ENCODE measurements at regions not wholly inside any gene's neighbourhood (a gene's known extent, or its start where the extent isn't known, plus 50 kb on each side); places are given as distances from the start of the nearest gene placed in this dataset.
"Not testable (repeated sequence)": the region's sequence is repeated elsewhere in the genome, so short reads cannot be mapped to it uniquely, and the experiment has no call there.

- no peak for DNase-seq (ENCODE audit: low spot score, unreplicated experiment)
- peaks cover 4% of the 10 kb centered on the region for H3K4me1 Mint-ChIP-seq (ENCODE audit: low read depth)
- no peak for TF ChIP-seq CTCF (IDR thresholded peaks at IDR 0.05; ENCODE audit: unreplicated experiment)
- no peaks in the 10 kb centered on the region for H3K9me3 Mint-ChIP-seq (ENCODE audit: low read depth)
- no peak overlapping the region for H3K4me3 Mint-ChIP-seq (ENCODE audit: low read depth)
- no peaks in the 10 kb centered on the region for H3K36me3 Mint-ChIP-seq (ENCODE audit: insufficient read depth)
- H3K27me3 Mint-ChIP-seq, result no peaks in the 10 kb centered on the region
- H3K27ac Mint-ChIP-seq, result no peak overlapping the region
Measured at GRCh38 chr11:80929031-80929805, 1488.4 kb upstream of the TENM4 start.

GRCh38 chr11:80925321-80925720 is 1484.5 kb upstream of the TENM4 start:
- H3K9me3 Mint-ChIP-seq (ENCODE audit: low read depth), result no peaks in the 10 kb centered on the region
- no peak overlapping the region for H3K27ac Mint-ChIP-seq

GRCh38 chr11:80921310-80921709 is 1480.5 kb upstream of the TENM4 start:
- not testable (repeated sequence) for H3K36me3 Mint-ChIP-seq (ENCODE audit: insufficient read depth); H3K4me3 Mint-ChIP-seq (ENCODE audit: low read depth); DNase-seq (ENCODE audit: low spot score, unreplicated experiment); H3K27me3 Mint-ChIP-seq; H3K27ac Mint-ChIP-seq; H3K4me1 Mint-ChIP-seq (ENCODE audit: low read depth); H3K9me3 Mint-ChIP-seq (ENCODE audit: low read depth)

More at GRCh38 chr11:80925321-80925720, 1484.5 kb upstream of the TENM4 start:
- no peak for TF ChIP-seq CTCF (IDR thresholded peaks at IDR 0.05; ENCODE audit: unreplicated experiment)
- Mint-ChIP-seq H3K36me3 (ENCODE audit: insufficient read depth) (no peaks in the 10 kb centered on the region), H3K4me3 (ENCODE audit: low read depth) (no peak overlapping the region), H3K27me3 (no peaks in the 10 kb centered on the region), H3K4me1 (ENCODE audit: low read depth) (peaks cover 7% of the 10 kb centered on the region)
- no peak for DNase-seq (ENCODE audit: low spot score, unreplicated experiment)

- Mint-ChIP-seq H3K27me3 (no peaks in the 10 kb centered on the region), H3K4me3 (ENCODE audit: low read depth) (no peak overlapping the region), H3K9me3 (ENCODE audit: low read depth) (no peaks in the 10 kb centered on the region), H3K4me1 (ENCODE audit: low read depth) (peaks cover 2% of the 10 kb centered on the region), H3K27ac (no peak overlapping the region), H3K36me3 (ENCODE audit: insufficient read depth) (no peaks in the 10 kb centered on the region)
- no peak for TF ChIP-seq CTCF (IDR thresholded peaks at IDR 0.05; ENCODE audit: unreplicated experiment)
- no peak for DNase-seq (ENCODE audit: low spot score, unreplicated experiment)
Measured at GRCh38 chr11:80916173-80916798, 1475.5 kb upstream of the TENM4 start.

GRCh38 chr11:80914311-80914710 is 1473.5 kb upstream of the TENM4 start:
- H3K4me3 Mint-ChIP-seq (ENCODE audit: low read depth), result no peak overlapping the region
- peaks cover 2% of the 10 kb centered on the region for H3K4me1 Mint-ChIP-seq (ENCODE audit: low read depth)
- H3K36me3 Mint-ChIP-seq (ENCODE audit: insufficient read depth), result no peaks in the 10 kb centered on the region
- no peaks in the 10 kb centered on the region for H3K27me3 Mint-ChIP-seq
- TF ChIP-seq CTCF (IDR thresholded peaks at IDR 0.05; ENCODE audit: unreplicated experiment), result no peak
- DNase-seq (ENCODE audit: low spot score, unreplicated experiment), result no peak
- no peak overlapping the region for H3K27ac Mint-ChIP-seq
- no peaks in the 10 kb centered on the region for H3K9me3 Mint-ChIP-seq (ENCODE audit: low read depth)

- Mint-ChIP-seq H3K36me3 (ENCODE audit: insufficient read depth) (peaks cover 1% of the 10 kb centered on the region), H3K4me1 (ENCODE audit: low read depth) (peaks cover 2% of the 10 kb centered on the region), H3K9me3 (ENCODE audit: low read depth) (peaks cover 3% of the 10 kb centered on the region), H3K4me3 (ENCODE audit: low read depth) (no peak overlapping the region), H3K27ac (no peak overlapping the region), H3K27me3 (no peaks in the 10 kb centered on the region)
- no peak for DNase-seq (ENCODE audit: low spot score, unreplicated experiment)
- TF ChIP-seq CTCF (IDR thresholded peaks at IDR 0.05; ENCODE audit: unreplicated experiment), result no peak
Measured at GRCh38 chr11:80911666-80912065, 1470.8 kb upstream of the TENM4 start.

Measured in progenitor cell of endocrine pancreas (in vitro differentiated cells).